HG03521 (cell line): ENCODE measurements at regions not wholly inside any gene's neighbourhood (a gene's known extent, or its start where the extent isn't known, plus 50 kb on each side); places are given as distances from the start of the nearest gene placed in this dataset.

Source experiments
- ATAC-seq: cut with Tn5 transposase; IDR thresholded peaks from one replicate; pipeline ENCODE4 v1.9.1; 2021; ENCODE audit warnings: mild to moderate bottlenecking, moderate library complexity; ENCODE audit not compliant: unreplicated experiment

DNA sequence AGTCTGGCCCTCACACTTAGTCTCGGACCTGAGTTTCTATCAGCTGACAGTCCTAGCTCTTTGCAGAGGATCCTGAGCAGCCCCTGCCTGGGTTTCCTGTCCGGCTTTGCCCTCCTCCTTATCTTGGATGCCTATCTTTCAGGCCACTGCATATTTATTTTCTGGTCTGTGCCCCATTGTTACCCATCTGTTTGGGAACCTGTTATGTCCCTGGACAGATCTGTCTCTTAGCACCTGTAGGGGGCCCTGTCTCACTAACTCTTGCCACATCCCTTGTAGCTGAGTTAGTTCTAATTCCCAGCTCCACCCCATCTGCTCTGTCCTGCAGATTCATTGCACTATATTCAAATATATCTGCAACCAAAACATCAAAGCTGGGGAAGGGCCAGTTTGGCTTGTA lies 514.9 kb upstream of the LCORL start:
- ATAC-seq: no peak

DNA sequence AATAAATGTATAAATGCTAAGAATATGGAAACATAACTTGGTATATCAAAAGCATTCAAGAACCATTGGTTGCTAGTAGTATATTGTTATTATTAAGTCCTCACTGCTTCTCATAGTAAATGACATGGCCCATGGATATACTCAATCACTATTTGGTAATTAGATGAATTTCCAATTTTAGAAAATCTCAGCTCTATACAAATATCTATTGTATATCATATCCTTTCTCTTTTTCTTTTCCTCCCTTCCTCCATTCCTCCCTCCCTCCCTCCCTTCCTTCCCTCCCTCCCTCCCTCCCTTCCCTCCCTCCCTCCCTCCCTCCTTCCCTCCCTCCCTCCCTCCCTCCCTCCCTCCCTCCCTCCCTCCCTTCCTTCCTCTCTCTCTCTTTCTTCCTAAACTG lies 514.4 kb upstream of the LCORL start:
- ATAC-seq: no peak

GRCh38 chr4:18533262-18533775 lies 511.8 kb upstream of the LCORL start:
- ATAC-seq: no peak

GRCh38 chr4:18531731-18532130 lies 510.2 kb upstream of the LCORL start:
- no peak for ATAC-seq

DNA sequence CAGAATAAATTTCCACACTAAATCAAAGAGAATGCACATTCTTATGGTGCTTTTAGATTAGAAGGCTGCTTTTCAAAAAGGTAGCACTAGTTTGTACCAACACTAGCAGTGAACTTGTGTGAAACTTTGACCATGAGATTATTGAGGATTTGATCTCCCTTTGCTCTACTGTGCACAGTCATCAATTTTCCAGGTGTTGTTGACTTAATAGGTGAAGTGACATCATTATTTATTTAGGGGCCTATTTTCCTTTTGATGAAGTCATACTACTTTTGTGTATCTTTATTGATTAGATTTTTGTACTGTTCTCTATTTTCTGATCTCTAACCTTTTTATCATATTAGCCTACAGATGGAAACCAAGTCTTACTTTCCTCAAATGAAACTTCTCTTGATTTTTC lies 507.9 kb upstream of the LCORL start:
- no peak for ATAC-seq

DNA sequence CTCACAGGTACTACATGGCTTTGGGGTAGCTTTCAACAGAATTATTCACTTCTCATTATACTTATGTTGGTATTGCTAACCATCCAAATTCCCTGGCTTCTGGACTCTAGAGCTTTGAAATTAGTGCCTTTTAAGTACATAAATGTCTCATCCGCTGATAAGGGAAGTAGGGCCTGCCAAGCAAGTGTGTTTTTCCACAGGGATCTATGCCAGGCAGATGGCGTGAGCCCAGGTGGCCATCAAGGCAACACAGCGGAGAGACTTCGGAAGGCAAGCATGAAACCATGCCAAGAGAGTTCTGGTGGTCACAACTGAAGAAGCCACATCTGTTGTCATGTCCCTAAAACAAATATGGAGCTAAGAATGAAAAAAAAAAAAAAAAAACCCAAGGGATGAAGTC lies 503.1 kb upstream of the LCORL start:
- no peak for ATAC-seq

DNA sequence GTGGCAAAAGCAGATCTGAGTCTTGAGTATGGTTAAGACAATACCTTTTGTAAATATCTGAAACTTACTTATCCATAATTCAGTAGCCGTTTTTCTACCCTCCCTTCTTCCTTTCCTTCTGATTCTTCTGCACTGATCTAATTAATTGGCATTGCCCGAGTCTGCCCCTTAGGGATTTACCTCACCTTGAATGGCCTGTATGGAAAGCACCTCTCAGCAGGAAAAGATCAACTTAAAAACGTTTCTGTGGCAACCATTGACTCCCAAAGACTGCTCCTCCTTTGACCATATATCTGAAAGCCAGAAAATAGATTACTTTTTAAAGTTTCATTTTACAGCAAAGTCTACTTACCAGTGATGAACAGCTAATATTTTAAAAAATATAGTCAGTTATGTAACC lies 496.5 kb upstream of the LCORL start:
- ATAC-seq: no peak

GRCh38 chr4:18513861-18514260 lies 492.3 kb upstream of the LCORL start:
- ATAC-seq: no peak

DNA sequence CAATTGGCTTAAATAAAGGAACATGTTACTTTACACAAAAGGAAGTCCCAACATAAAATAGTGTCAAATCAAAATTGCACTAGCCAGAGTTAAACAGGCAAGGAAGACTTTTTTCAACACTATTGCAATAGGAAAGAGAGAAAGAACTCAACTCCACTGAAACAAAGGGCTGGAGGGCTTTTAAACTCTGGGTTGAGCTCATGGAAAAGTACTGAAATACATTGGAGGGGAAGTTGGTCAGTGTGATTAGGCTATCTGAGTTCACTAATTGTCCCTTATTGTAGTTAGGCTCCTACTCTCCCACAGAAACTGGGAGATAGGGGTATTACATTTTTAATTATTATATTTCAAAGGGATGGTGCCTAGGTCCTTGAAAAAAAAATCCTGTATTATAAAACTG lies 491.2 kb upstream of the LCORL start:
- ATAC-seq: no peak

- no peak for ATAC-seq
Measured at GRCh38 chr4:18511727-18512126, 490.2 kb upstream of the LCORL start.

- no peak for ATAC-seq
Measured at GRCh38 chr4:18508786-18509185, 487.2 kb upstream of the LCORL start.

DNA sequence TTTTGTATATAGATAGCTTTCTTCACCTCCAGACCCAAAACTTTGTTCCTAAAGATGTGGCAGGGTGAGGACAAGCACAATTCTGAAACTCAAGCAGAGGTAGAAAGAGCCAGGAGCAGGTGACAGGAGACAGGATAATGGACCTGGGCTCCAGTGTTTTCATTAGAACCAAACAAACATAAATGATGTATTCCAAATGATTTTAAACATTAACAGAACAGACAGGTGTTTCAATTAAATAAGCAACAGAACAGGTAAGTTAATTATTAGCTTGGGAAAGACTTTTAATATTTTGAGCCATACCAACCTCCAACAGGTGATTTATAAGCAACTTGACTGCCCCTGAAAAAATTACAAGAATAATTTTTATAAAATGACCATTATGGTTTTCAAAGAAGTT lies 459.4 kb upstream of the LCORL start:
- ATAC-seq: no peak

DNA sequence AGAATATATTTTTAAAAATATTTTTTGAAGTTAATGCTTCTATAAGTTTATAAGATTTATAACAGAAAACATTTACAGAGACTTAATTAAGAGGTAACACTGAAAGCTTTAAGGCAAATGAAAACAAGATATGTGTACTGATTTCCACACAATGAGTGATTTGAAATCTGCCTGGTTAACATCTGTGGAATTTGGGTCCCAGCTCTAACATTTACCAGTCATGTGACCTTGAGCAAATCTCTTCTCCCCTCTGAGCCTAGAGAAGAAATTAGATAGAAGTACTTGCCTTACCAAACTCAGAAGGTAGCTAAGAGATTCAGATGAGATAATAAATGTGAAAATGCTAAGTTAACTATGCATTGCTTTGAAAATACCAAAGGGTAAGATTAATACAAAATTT lies 458.8 kb upstream of the LCORL start:
- no peak for ATAC-seq

DNA sequence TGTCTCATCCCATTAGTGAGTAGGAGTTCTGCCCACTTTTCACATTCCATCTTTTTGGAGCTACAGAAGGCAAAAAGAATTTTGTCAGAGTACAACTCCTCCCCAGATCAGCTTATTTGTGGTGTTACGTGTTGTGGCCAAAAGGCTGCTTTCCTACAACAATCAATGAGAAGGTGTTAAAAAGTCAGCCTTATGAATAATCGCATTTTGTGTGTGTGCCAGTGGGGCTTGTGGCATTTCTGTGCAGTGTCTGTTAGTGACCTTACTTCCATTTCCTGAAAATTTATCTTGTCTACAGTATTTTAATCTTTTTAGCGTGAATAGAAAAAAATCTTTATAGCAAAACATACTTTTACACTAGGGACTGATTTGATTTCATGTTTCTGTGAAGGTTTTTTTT lies 458.3 kb upstream of the LCORL start:
- no peak for ATAC-seq

DNA sequence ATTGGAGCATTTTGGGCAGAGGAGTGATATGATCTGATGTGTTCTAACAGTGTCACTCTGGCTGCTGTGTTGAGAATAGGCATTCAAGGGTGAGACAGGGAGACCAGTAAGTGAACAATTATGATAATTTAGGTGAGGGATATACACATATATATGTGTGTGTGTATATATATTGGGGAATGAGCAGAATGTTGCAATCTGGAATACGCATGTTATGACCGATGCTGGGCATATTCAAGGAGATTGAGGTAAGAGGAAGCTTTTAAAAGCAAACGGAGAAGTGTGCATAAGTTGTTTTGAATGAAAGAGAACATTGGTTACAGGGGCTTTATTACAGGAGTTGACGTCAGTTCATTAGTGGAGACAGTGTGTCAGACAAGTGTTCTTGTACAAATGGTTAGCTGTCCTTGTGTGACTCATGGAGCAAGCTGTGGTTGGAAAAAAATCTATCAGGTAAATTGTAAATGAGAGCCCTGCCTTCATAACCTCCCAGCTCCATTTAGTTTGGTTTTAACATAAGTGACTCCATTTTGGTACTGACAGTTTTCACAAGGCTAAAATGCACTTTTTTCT lies 442.5 kb upstream of the LCORL start:
- no peak for ATAC-seq

DNA sequence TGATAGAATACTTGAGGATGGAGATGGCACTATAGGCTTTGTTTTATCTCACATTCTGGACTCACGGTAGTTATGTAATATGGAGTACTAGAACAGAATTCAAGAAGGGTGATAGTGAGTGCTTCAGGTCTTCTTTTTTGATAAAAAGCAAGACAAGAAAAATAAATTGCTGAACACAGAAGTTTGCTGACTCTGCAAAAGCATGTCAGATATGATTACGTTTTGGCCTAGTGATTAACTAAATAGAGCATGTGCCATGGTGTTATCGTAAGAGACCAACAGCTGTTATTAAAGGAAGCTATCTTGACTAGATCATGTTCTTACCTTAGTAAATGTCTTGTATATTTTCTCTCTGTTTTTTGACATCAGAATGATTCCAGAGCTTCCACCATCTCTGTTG lies 436.9 kb upstream of the LCORL start:
- no peak for ATAC-seq

- ATAC-seq: no peak
Measured at GRCh38 chr4:18454349-18454748, 432.8 kb upstream of the LCORL start.

DNA sequence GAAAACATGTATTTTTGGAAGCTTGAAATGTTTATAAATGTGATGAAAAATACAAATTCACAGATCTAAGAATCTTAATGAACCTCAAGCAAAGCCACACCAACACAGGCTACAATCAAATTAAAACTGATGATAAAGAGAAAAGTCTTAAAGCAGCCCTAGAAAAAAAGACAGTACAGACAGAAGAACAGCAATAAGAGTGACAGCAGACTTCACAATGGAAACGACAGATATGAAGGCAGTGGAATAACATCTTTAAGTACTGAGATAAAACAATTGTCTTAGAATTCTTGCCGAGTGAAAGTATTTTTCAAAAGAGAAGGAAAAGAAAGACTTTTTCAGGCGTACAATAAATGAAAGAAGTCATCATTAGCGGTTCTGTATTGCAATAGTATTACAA lies 423.6 kb upstream of the LCORL start:
- no peak for ATAC-seq

GRCh38 chr4:18444206-18444605 lies 422.7 kb upstream of the LCORL start:
- no peak for ATAC-seq

- no peak for ATAC-seq
Measured at GRCh38 chr4:18442957-18443356, 421.4 kb upstream of the LCORL start.

DNA sequence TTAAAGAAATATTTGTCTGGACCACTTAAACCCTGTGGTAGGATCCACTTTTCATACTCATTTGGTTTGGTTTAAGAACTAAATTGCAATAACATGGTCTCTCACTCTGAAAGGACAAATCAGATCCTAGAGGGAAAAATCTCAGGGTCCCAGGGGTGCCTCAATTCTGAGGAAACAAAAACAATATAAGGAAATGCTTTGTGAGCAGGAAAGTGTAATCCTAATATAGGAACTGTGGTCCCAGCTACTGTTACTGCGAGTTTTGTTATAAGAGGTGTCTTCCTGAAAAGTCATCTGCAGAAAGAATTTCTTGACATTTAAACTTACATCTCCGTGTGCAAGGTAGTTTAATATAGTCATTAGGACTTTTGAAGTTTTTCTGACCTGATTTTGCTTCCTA lies 420.1 kb upstream of the LCORL start:
- no peak for ATAC-seq

DNA sequence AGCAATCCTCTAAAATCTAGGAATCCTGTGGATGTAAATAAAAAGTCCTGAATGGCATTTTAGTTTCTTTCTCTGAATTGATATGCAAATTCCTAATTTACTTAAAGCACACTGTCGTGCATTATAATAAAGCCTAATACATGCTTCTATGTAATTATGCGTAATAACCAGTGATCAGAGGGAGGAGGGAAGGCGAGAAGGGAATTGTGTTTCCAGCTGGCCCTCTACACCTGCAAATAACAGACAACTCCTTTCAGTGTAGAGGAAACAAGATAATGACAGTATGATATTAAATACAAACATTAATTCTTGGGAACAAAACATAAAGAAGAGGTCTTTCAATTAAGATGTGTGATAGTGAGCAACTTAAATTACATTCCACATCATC lies 419.6 kb upstream of the LCORL start:
- ATAC-seq: no peak

DNA sequence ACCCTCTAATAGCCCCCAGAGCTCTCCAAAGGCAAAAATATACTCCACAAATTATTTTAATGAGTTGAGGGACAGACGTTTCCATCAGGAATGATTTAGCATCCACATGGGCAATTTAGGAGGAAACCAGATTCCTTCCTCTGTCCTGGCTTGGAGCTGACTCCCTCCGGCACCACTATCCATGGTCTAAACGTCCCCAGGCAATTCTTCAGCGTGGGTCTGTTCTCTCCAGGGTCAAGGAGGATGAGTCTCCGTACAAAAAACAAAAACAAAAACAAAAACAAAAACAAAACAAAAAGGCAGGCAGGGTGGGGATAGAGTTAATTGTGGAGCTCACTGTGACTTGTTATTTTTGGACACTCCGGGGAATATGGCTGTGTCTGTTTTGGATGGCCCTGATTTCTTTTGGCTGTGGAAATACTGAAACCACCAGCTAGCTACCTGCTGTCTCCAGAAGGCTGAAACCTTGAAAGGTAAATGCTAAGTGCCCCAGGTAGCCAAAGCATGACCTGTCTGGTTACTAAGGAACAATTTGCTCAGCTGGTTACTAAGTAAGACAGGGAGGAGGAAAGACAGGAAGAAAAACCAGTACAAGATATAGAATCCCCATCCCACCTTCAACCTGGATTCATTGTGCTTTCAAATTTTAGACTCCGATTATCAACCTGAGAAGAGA lies 419.1 kb upstream of the LCORL start:
- no peak for ATAC-seq
